Cardiac fibroblast (primary cell): ENCODE measurements at regions not wholly inside any gene's neighbourhood (a gene's known extent, or its start where the extent isn't known, plus 50 kb on each side); places are given as distances from the start of the nearest gene placed in this dataset.
"Not testable (repeated sequence)": the region's sequence is repeated elsewhere in the genome, so short reads cannot be mapped to it uniquely, and the experiment has no call there.

Experiments used
- DNase-seq, 2 donors: peaks; one replicate each; pipeline versions ENCODE4 v3.0.0 to v3.0.0-alpha.2; 2010; ENCODE audit warnings: low read depth in 2 of 2
- H3K4me3 ChIP-seq, 2 donors: replicated peaks in 1 of 2; 1 replicate in 1 of 2; 2 replicates in 1 of 2; pipeline ENCODE4 v1.5.1; 2011; ENCODE audit warnings: low read depth in 2 of 2, low read length in 2 of 2, mild to moderate bottlenecking in 2 of 2, moderate library complexity in 1 of 2
- TF ChIP-seq, protein P1 (sequence below): IDR thresholded peaks from one replicate; pipeline ENCODE4 v1.5.1; 2011; ENCODE audit warnings: low read depth, mild to moderate bottlenecking, low read length, inconsistent platforms

- H3K4me3 ChIP-seq, result no peak overlapping the region
- DNase-seq, result peak; percentile 47 to 62
- TF ChIP-seq, protein P1, sequence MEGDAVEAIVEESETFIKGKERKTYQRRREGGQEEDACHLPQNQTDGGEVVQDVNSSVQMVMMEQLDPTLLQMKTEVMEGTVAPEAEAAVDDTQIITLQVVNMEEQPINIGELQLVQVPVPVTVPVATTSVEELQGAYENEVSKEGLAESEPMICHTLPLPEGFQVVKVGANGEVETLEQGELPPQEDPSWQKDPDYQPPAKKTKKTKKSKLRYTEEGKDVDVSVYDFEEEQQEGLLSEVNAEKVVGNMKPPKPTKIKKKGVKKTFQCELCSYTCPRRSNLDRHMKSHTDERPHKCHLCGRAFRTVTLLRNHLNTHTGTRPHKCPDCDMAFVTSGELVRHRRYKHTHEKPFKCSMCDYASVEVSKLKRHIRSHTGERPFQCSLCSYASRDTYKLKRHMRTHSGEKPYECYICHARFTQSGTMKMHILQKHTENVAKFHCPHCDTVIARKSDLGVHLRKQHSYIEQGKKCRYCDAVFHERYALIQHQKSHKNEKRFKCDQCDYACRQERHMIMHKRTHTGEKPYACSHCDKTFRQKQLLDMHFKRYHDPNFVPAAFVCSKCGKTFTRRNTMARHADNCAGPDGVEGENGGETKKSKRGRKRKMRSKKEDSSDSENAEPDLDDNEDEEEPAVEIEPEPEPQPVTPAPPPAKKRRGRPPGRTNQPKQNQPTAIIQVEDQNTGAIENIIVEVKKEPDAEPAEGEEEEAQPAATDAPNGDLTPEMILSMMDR, result no peak
Observed at GRCh38 chr18:56286775-56287325, 351.5 kb downstream of the TXNL1 start.

GRCh38 chr18:56285387-56286065 is 352.9 kb downstream of the TXNL1 start:
- peak in 1 of 2 donors; percentile 27 for DNase-seq

DNA sequence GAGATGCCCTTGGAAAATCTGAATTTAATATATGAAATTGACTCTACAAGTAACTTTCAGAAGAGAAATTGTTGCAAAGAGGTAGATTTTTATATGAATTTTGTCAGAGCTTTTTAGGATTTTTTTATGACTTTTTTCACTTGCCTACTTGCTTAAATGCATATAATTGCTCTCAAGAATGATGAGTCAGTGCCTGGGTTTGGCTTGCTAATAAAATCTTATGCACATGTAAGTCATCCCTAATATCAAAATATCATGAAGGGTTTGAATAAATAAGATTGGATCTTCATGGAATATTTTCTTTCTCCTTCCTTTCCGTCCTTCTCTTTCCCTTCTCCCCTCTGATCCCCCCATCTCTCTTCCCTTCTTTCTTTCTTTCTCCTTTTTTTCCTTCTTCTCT is 354.1 kb downstream of the TXNL1 start:
- no peak overlapping the region for H3K4me3 ChIP-seq
- TF ChIP-seq, protein P1, result no peak
- DNase-seq, result peak; percentile 2 to 25

More at GRCh38 chr18:56285387-56286065, 352.9 kb downstream of the TXNL1 start:
- TF ChIP-seq, protein P1, result no peak
- no peak overlapping the region for H3K4me3 ChIP-seq

DNA sequence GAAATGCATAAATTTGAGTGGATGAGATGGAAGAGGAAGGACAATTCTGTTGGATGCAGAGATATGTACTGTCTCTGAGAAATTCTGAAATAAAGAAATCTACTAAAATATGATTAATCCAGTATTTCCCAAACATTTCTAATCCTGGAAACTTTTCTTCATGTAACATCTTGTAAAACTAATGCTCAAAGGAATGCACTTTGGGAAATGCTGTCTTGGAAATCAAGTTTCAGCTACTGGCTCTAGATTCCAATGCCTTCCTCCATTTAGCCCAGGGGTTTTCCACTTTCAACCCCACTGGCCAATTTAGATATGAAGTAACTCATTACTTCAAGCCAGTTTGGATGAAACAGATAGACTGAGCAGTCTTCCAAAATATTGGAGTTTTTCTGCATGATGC is 355.1 kb downstream of the TXNL1 start:
- no peak overlapping the region for H3K4me3 ChIP-seq
- DNase-seq, result no peak
- TF ChIP-seq, protein P1, result no peak

GRCh38 chr18:56282234-56283104 is 355.9 kb downstream of the TXNL1 start:
- DNase-seq, result no peak
- H3K4me3 ChIP-seq, result no peak overlapping the region
- TF ChIP-seq, protein P1, result no peak

- H3K4me3 ChIP-seq, DNase-seq: not testable (repeated sequence)
Observed at GRCh38 chr18:56279816-56280215, 358.6 kb downstream of the TXNL1 start.

GRCh38 chr18:56278421-56279003 is 359.9 kb downstream of the TXNL1 start:
- no peak for DNase-seq
- TF ChIP-seq, protein P1, result no peak
- H3K4me3 ChIP-seq, result no peak overlapping the region
